Left ventricle myocardium inferior (tissue), 1 donor: ENCODE measurements at regions not wholly inside any gene's neighbourhood (a gene's known extent, or its start where the extent isn't known, plus 50 kb on each side); places are given as distances from the start of the nearest gene placed in this dataset.

Experiments
- DNase-seq: peaks from one replicate; pipeline ENCODE4 v3.0.0-alpha.2; 2020
- H3K27ac ChIP-seq: fragments of 200-600 bp; replicated peaks from 2 replicates; pipeline ENCODE4 v1.8.0; 2021
- H3K27me3 ChIP-seq: fragments of 200-600 bp; 2 replicates; pipeline ENCODE4 v1.8.0; 2021; ENCODE audit warnings: low read depth
- H3K36me3 ChIP-seq: fragments of 200-600 bp; 2 replicates; pipeline ENCODE4 v1.8.0; 2021
- H3K4me1 ChIP-seq: fragments of 200-600 bp; 2 replicates; pipeline ENCODE4 v1.8.0; 2021
- H3K4me3 ChIP-seq: fragments of 200-600 bp; 2 replicates; pipeline ENCODE4 v1.8.0; 2021; ENCODE audit warnings: mild to moderate bottlenecking, moderate library complexity
- H3K9me3 ChIP-seq: fragments of 200-600 bp; replicated peaks from 2 replicates; pipeline ENCODE4 v1.8.0; 2021
- CTCF ChIP-seq: fragments of 200-600 bp; IDR thresholded peaks from 2 replicates; pipeline ENCODE4 v1.8.0; 2021; ENCODE audit warnings: antibody characterized with exemption, mild to moderate bottlenecking, borderline replicate concordance
- intact Hi-C: fragments of 100-400 bp; cut with micrococcal nuclease; formaldehyde crosslinking; loops from one replicate; pipeline ENCODE4 v1.11.0; 2022
- donor health status: DM: no; HTN: yes; CAD: no; lungs with severe emphysema.

GRCh38 chr2:212901604-212902275, 249.7 kb downstream of the IKZF2 start:
- intact Hi-C loops, result no loop called here
- H3K27me3 ChIP-seq, result no peaks in the 10 kb centered on the region
- no peak overlapping the region for H3K4me3 ChIP-seq
- no peaks in the 10 kb centered on the region for H3K9me3 ChIP-seq
- no peak for TF ChIP-seq CTCF
- H3K27ac ChIP-seq, result no peak overlapping the region
- DNase-seq, result no peak
- no peaks in the 10 kb centered on the region for H3K36me3 ChIP-seq
- peaks cover 10% of the 10 kb centered on the region for H3K4me1 ChIP-seq

GRCh38 chr2:212900715-212901114, 250.7 kb downstream of the IKZF2 start:
- H3K4me1 ChIP-seq, result peaks cover 5% of the 10 kb centered on the region
- H3K27me3 ChIP-seq, result no peaks in the 10 kb centered on the region
- no peak overlapping the region for H3K27ac ChIP-seq
- H3K36me3 ChIP-seq, result no peaks in the 10 kb centered on the region
- intact Hi-C loops, result no loop called here
- no peaks in the 10 kb centered on the region for H3K9me3 ChIP-seq
- no peak overlapping the region for H3K4me3 ChIP-seq
- no peak for DNase-seq
- TF ChIP-seq CTCF, result no peak

GRCh38 chr2:212898011-212898410, 253.4 kb downstream of the IKZF2 start:
- DNase-seq, result no peak
- intact Hi-C loops, result loop anchor here (10.0 kb wide), 1 partner anchor 123 kb away; no protein-coding TSS in a partner anchor
- TF ChIP-seq CTCF, result no peak
- Histone ChIP-seq H3K27me3 (no peaks in the 10 kb centered on the region), H3K4me3 (no peak overlapping the region), H3K36me3 (no peaks in the 10 kb centered on the region), H3K4me1 (peaks cover 4% of the 10 kb centered on the region), H3K27ac (no peak overlapping the region), H3K9me3 (no peaks in the 10 kb centered on the region)

DNA sequence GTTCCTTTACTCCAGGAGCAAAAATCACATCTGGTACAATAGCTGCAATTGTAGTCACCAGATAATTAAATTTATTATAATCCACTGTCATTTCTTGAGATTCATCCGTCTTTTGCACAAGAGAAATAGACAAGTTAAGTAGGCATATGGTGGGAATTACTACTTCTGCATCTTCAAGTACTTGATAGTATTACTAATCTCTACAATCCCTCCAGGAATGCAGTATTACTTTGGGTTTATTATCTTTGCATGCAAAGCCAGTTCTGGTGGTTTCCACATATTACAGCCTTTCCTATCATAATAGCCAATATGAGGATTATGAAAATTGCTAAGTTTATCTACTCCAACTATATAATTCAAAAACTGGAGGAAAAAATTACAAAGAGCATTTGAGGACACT, 254.1 kb downstream of the IKZF2 start:
- H3K9me3 ChIP-seq, result no peaks in the 10 kb centered on the region
- H3K27me3 ChIP-seq, result no peaks in the 10 kb centered on the region
- intact Hi-C loops, result loop anchor here (10.0 kb wide), 1 partner anchor 122 kb away; no protein-coding TSS in a partner anchor
- no peak for TF ChIP-seq CTCF
- no peaks in the 10 kb centered on the region for H3K36me3 ChIP-seq
- H3K4me1 ChIP-seq, result peaks cover 4% of the 10 kb centered on the region
- no peak overlapping the region for H3K4me3 ChIP-seq
- no peak overlapping the region for H3K27ac ChIP-seq
- no peak for DNase-seq

DNA sequence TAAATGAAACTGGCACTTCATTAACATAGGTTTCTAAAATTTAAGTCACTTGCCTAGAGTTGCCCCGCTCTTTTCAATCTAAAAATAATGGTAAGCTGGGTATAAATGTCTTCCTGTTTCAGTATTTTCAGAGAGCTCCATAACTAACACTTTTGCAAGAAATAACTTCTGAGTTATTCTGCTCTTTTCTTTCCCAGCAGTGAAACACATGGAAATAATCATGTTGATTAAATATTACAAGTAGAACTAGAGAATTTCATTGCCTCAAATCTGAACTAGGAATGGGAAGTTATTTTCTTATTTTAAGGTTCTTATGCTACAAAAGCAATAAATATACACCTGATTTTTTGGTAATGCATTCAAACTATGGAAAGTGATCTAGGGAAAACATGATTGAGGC, 257.4 kb downstream of the IKZF2 start:
- H3K9me3 ChIP-seq, result no peaks in the 10 kb centered on the region
- no peaks in the 10 kb centered on the region for H3K27me3 ChIP-seq
- H3K27ac ChIP-seq, result no peak overlapping the region
- H3K4me3 ChIP-seq, result no peak overlapping the region
- H3K36me3 ChIP-seq, result no peaks in the 10 kb centered on the region
- intact Hi-C loops, result loop anchor here (5.0 to 10.0 kb wide), 2 partner anchors 119 to 207 kb away; no protein-coding TSS in a partner anchor
- peaks cover 4% of the 10 kb centered on the region for H3K4me1 ChIP-seq
- no peak for DNase-seq
- TF ChIP-seq CTCF, result no peak
